ENCODE measurements at regions not wholly inside any gene's neighbourhood (a gene's known extent, or its start where the extent isn't known, plus 50 kb on each side); places are given as distances from the start of the nearest gene placed in this dataset.
"Not testable (repeated sequence)": the region's sequence is repeated elsewhere in the genome, so short reads cannot be mapped to it uniquely, and the experiment has no call there.

DNA sequence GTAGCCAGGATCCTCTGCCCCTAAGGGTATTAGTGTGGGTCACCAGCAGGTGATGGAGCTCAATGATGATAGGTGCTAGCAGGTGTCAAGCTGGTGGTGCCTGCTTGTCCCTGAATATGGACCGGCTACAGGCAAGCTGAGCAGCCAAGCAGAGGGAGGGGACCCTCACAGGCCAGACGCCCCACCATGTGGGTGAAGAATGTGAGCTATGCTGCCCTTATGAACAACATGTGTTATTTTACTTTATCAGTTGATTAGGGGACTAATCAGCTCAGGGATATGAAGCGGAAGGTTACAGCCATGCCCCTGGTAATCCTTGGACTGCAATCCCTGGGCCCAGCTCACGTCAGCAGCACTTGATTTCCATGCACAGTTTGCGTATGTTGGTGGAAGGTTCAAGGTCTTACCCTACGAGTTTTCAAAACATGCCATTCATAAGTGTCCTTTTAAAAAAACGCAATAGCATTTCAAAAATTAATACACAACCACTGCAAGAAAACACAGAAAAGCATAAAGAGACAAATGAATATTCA lies 106.0 kb downstream of the CDC7 start:
- WGBS, 4 donors: 45 to 60% (median 48%) methylated on average over 6 to 7 of the region's 7 CpGs
- intact Hi-C loops (cut with DNase I): no loop called here
- Histone ChIP-seq H3K27me3 (no peaks in the 10 kb centered on the region), H3K27ac (peak overlapping the region in 4 of 5 donors; percentile 38 to 83 (median 52)), H3K36me3 (replicated peaks in 1 of 2) (no peaks in the 10 kb centered on the region), H3K4me3 (no peak overlapping the region), H3K4me1 (replicated peaks in 1 of 2) (no peaks in the 10 kb centered on the region), H3K9me3 (replicated peaks in 1 of 3) (no peaks in the 10 kb centered on the region)
- TF ChIP-seq, protein P1, sequence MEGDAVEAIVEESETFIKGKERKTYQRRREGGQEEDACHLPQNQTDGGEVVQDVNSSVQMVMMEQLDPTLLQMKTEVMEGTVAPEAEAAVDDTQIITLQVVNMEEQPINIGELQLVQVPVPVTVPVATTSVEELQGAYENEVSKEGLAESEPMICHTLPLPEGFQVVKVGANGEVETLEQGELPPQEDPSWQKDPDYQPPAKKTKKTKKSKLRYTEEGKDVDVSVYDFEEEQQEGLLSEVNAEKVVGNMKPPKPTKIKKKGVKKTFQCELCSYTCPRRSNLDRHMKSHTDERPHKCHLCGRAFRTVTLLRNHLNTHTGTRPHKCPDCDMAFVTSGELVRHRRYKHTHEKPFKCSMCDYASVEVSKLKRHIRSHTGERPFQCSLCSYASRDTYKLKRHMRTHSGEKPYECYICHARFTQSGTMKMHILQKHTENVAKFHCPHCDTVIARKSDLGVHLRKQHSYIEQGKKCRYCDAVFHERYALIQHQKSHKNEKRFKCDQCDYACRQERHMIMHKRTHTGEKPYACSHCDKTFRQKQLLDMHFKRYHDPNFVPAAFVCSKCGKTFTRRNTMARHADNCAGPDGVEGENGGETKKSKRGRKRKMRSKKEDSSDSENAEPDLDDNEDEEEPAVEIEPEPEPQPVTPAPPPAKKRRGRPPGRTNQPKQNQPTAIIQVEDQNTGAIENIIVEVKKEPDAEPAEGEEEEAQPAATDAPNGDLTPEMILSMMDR (IDR thresholded peaks at IDR 0.05): no peak
- no peak for TF ChIP-seq POLR2A (IDR thresholded peaks at IDR 0.05)
- DNase-seq: peak; percentile 62 to 92 (median 76)

DNA sequence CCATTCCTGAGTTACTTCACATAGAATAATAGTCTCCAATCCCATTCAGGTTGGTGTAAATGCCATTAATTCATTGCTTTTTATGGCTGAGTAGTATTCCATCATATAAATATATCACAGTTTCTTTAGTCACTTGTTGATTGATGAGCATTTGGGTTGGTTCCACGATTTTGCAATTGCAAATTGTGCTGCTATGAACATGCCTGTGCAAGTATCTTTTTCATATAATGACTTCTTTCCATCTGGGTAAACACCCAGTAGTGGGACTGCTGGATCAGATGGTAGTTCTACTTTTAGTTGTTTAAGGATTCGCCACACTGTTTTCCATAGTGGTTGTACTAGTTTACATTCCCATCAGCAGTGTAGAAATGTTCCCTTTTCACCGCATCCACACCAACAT lies 107.0 kb downstream of the CDC7 start:
- WGBS, 4 donors: 81 to 88% (median 83%) methylated on average over 3 of the region's 3 CpGs
- H3K4me1 ChIP-seq (replicated peaks in 1 of 2); intact Hi-C loops (cut with DNase I): not testable (repeated sequence)

DNA sequence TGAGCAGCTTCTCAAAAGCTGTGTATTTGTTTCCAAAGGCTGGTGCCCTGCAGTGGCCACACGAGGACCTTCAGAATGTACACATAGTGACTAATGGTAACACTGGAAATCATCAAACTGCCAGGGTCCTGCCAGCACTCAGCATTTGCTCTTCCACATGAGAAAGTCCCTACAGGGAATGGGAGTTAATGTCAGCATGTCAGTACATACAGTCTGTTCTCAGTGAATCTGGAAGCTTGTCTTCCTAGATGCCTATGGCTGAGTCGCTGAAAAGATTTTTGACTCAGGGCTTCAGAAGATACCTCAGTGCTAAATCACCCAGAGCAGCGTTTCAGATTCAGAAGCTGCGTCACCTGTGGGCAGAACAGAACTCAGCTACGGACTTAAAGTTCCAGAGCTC lies 108.2 kb downstream of the CDC7 start:
- peak overlapping the region in 1 of 5 donors; percentile 40 for H3K27ac ChIP-seq
- no peaks in the 10 kb centered on the region for H3K4me1 ChIP-seq (replicated peaks in 1 of 2)
- H3K4me3 ChIP-seq: no peak overlapping the region
- no peak for DNase-seq
- TF ChIP-seq, protein P1 (IDR thresholded peaks at IDR 0.05): no peak
- no peak for TF ChIP-seq POLR2A (IDR thresholded peaks at IDR 0.05)
- intact Hi-C loops (cut with DNase I): no loop called here
- no peaks in the 10 kb centered on the region for H3K36me3 ChIP-seq (replicated peaks in 1 of 2)
- 87 to 97% (median 89%) methylated on average over 5 of the region's 5 CpGs for WGBS, 4 donors
- no peaks in the 10 kb centered on the region for H3K27me3 ChIP-seq
- H3K9me3 ChIP-seq (replicated peaks in 1 of 3): no peaks in the 10 kb centered on the region

More for the DNA sequence above, 107.0 kb downstream of the CDC7 start:
- not testable (repeated sequence) for H3K27me3 ChIP-seq; H3K36me3 ChIP-seq (replicated peaks in 1 of 2); H3K4me3 ChIP-seq; H3K9me3 ChIP-seq (replicated peaks in 1 of 3); DNase-seq
- H3K27ac ChIP-seq: peak overlapping the region in 1 of 5 donors; percentile 32

DNA sequence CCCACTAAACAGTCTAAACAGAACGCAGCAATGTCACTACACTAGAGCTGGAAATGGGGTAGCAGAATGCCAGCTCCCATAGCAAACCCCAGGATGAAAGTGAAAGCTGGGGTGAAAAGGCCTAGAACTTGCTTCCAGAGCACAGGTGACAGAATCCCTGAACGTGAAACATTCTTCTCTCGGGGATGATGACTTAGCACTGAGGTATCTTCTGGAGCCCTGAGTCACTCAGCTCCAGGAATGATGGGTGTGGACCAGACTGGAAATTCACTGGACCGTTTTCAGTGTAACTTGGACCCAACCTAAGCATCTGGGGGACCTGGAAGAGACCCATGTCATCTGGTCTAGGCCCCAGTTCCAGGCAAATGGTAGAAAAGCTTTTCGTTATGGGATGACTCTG lies 108.9 kb downstream of the CDC7 start:
- intact Hi-C loops (cut with DNase I): no loop called here

More for the DNA sequence above, 108.9 kb downstream of the CDC7 start:
- peak overlapping the region in 1 of 5 donors; percentile 86 for H3K27ac ChIP-seq
- no peak for DNase-seq
- no peak overlapping the region for H3K4me3 ChIP-seq
- H3K27me3 ChIP-seq: no peaks in the 10 kb centered on the region
- H3K9me3 ChIP-seq (replicated peaks in 1 of 3): no peaks in the 10 kb centered on the region
- no peaks in the 10 kb centered on the region for H3K4me1 ChIP-seq (replicated peaks in 1 of 2)
- H3K36me3 ChIP-seq (replicated peaks in 1 of 2): no peaks in the 10 kb centered on the region
- WGBS, 4 donors: 78 to 89% (median 83%) methylated on average over 4 to 5 of the region's 5 CpGs
- TF ChIP-seq, protein P1 (IDR thresholded peaks at IDR 0.05): no peak
- no peak for TF ChIP-seq POLR2A (IDR thresholded peaks at IDR 0.05)
